Right lobe of liver (tissue), 4 donors: ENCODE measurements at regions not wholly inside any gene's neighbourhood (a gene's known extent, or its start where the extent isn't known, plus 50 kb on each side); places are given as distances from the start of the nearest gene placed in this dataset.

Experiments
- POLR2A ChIP-seq: fragments of 450-650 bp; IDR thresholded peaks from one replicate; pipeline ENCODE4 v1.6.1; 2017; ENCODE audit warnings: antibody characterized with exemption, mild to moderate bottlenecking
- TF ChIP-seq, protein P1 (sequence below), 4 donors: fragments of 200-600 bp in 3 of 4; fragments of 450-650 bp in 1 of 4; IDR thresholded peaks; one replicate each; pipeline versions ENCODE4 v1.5.1 to v1.8.0; 2016 to 2022; ENCODE audit warnings: antibody characterized with exemption in 4 of 4, mild to moderate bottlenecking in 2 of 4
- donor health status: DM: no; HTN: no; CAD: no.
- donor health status: DM: no; HTN: no; CAD: no.
- donor health status: DM: no; HTN: yes; CAD: no.

DNA sequence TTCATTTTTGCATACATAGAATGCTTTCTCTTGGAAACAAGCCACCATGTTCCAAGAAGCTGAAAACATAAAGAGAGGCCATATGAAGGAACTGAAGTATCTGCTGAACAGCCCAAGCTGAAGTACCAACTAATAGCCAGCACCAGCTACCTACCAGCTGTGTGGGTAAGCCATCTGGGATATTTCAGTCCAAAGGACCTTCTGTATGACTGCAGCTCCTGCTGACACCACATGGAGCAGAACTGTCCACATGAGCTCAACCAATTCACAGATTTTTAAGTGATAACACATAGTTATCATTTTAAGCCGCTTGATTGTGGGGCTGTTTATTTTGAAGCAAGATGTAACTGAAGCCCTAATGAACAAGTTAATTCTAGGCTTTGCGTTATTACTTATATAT is 621.1 kb upstream of the KLHL1 start:
- TF ChIP-seq, protein P1, sequence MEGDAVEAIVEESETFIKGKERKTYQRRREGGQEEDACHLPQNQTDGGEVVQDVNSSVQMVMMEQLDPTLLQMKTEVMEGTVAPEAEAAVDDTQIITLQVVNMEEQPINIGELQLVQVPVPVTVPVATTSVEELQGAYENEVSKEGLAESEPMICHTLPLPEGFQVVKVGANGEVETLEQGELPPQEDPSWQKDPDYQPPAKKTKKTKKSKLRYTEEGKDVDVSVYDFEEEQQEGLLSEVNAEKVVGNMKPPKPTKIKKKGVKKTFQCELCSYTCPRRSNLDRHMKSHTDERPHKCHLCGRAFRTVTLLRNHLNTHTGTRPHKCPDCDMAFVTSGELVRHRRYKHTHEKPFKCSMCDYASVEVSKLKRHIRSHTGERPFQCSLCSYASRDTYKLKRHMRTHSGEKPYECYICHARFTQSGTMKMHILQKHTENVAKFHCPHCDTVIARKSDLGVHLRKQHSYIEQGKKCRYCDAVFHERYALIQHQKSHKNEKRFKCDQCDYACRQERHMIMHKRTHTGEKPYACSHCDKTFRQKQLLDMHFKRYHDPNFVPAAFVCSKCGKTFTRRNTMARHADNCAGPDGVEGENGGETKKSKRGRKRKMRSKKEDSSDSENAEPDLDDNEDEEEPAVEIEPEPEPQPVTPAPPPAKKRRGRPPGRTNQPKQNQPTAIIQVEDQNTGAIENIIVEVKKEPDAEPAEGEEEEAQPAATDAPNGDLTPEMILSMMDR (IDR thresholded peaks at IDR 0.05), result no peak
- no peak for TF ChIP-seq POLR2A
